ENCODE measurements at regions not wholly inside any gene's neighbourhood (a gene's known extent, or its start where the extent isn't known, plus 50 kb on each side); places are given as distances from the start of the nearest gene placed in this dataset.

- no peak for DNase-seq
- H3K79me2 ChIP-seq (ENCODE audit: insufficient read depth, low read length), result no peaks in the 10 kb centered on the region
- no peak overlapping the region for H3K9ac ChIP-seq (ENCODE audit: low read depth, low read length)
- ATAC-seq (ENCODE audit: insufficient read depth, low read depth), result no peak
- no peaks in the 10 kb centered on the region for H3K4me1 ChIP-seq (ENCODE audit: insufficient read depth, low read length)
- no peaks in the 10 kb centered on the region; the same call in 1 of the 2 replicates for H4K20me1 ChIP-seq (ENCODE audit: insufficient read depth, low read length)
- no peak for TF ChIP-seq EZH2 (IDR thresholded peaks at IDR 0.05; ENCODE audit: borderline replicate concordance, low read depth, low read length, severe bottlenecking)
- TF ChIP-seq, protein P1, sequence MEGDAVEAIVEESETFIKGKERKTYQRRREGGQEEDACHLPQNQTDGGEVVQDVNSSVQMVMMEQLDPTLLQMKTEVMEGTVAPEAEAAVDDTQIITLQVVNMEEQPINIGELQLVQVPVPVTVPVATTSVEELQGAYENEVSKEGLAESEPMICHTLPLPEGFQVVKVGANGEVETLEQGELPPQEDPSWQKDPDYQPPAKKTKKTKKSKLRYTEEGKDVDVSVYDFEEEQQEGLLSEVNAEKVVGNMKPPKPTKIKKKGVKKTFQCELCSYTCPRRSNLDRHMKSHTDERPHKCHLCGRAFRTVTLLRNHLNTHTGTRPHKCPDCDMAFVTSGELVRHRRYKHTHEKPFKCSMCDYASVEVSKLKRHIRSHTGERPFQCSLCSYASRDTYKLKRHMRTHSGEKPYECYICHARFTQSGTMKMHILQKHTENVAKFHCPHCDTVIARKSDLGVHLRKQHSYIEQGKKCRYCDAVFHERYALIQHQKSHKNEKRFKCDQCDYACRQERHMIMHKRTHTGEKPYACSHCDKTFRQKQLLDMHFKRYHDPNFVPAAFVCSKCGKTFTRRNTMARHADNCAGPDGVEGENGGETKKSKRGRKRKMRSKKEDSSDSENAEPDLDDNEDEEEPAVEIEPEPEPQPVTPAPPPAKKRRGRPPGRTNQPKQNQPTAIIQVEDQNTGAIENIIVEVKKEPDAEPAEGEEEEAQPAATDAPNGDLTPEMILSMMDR (IDR thresholded peaks at IDR 0.05; ENCODE audit: borderline replicate concordance, extremely low read depth, low read length, poor library complexity, severe bottlenecking), result no peak
- H3K4me2 ChIP-seq (ENCODE audit: insufficient read depth, low read length), result no peak overlapping the region
- H3K36me3 ChIP-seq (ENCODE audit: insufficient read depth, low read length), result no peaks in the 10 kb centered on the region
- H2AFZ ChIP-seq (ENCODE audit: low read depth, low read length), result no peak overlapping the region
- H3K4me3 ChIP-seq (ENCODE audit: low read depth in 1 of 2, low read length in 2 of 2), result no peak overlapping the region
- peaks cover 4% of the 10 kb centered on the region for H3K27me3 ChIP-seq (ENCODE audit: insufficient read depth, low read length, poor library complexity)
- H3K27ac ChIP-seq (ENCODE audit: low read length), result no peak overlapping the region
- no peaks in the 10 kb centered on the region for H3K9me3 ChIP-seq (ENCODE audit: insufficient read depth, low read length, severe bottlenecking)
Observed at GRCh38 chr17:79239205-79239604, 164.6 kb downstream of the ENGASE start.

DNA sequence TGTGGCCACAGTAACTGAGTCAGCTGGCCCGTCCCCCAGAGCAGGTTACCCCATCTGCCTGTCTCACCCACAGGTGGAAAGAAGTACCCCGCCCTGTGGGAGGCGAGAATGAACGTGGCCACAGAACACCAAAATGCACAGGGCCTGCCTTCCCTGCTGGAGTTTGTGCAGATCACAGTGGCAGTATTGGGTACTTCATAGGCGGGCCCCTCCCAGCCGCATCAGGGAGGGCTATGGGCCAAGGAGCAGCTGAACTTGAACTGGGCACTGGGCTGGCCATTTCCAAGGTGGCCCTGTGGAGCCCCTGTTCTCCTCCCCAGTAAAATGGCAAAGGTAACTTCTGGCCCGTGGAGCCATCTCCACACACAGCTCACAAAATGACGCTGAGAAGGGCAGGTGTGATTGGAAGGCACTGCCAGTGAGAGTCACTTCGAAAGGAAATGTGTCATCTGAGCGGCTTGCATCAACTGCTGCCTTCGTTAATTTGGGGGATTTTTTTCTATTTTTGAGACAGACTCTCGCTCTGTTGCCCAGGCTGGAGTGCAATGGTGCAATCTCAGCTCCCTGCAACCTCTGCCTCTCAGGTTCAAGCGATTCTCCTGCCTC lies 162.9 kb downstream of the ENGASE start:
- H3K36me3 ChIP-seq (ENCODE audit: insufficient read depth, low read length), result no peaks in the 10 kb centered on the region
- H3K27ac ChIP-seq (ENCODE audit: low read length), result no peak overlapping the region
- H4K20me1 ChIP-seq (ENCODE audit: insufficient read depth, low read length), result no peaks in the 10 kb centered on the region; the same call in 1 of the 2 replicates
- H3K27me3 ChIP-seq (ENCODE audit: insufficient read depth, low read length, poor library complexity), result no peaks in the 10 kb centered on the region
- H3K79me2 ChIP-seq (ENCODE audit: insufficient read depth, low read length), result no peaks in the 10 kb centered on the region
- ATAC-seq (ENCODE audit: insufficient read depth, low read depth), result no peak
- no peak overlapping the region for H3K4me2 ChIP-seq (ENCODE audit: insufficient read depth, low read length)
- H2AFZ ChIP-seq (ENCODE audit: low read depth, low read length), result no peak overlapping the region
- no peaks in the 10 kb centered on the region for H3K9me3 ChIP-seq (ENCODE audit: insufficient read depth, low read length, severe bottlenecking)
- no peaks in the 10 kb centered on the region for H3K4me1 ChIP-seq (ENCODE audit: insufficient read depth, low read length)
- no peak overlapping the region for H3K4me3 ChIP-seq (ENCODE audit: low read depth in 1 of 2, low read length in 2 of 2)
- TF ChIP-seq EZH2 (IDR thresholded peaks at IDR 0.05; ENCODE audit: borderline replicate concordance, low read depth, low read length, severe bottlenecking), result no peak
- TF ChIP-seq, protein P1 (IDR thresholded peaks at IDR 0.05; ENCODE audit: borderline replicate concordance, extremely low read depth, low read length, poor library complexity, severe bottlenecking), result no peak
- DNase-seq, result no peak
- H3K9ac ChIP-seq (ENCODE audit: low read depth, low read length), result no peak overlapping the region

- Histone ChIP-seq H2AFZ (ENCODE audit: low read depth, low read length) (no peak overlapping the region), H3K4me3 (ENCODE audit: low read depth in 1 of 2, low read length in 2 of 2) (no peak overlapping the region), H3K9me3 (ENCODE audit: insufficient read depth, low read length, severe bottlenecking) (no peaks in the 10 kb centered on the region), H3K36me3 (ENCODE audit: insufficient read depth, low read length) (no peaks in the 10 kb centered on the region), H3K4me2 (ENCODE audit: insufficient read depth, low read length) (no peak overlapping the region), H4K20me1 (ENCODE audit: insufficient read depth, low read length) (no peaks in the 10 kb centered on the region; the same call in 1 of the 2 replicates), H3K4me1 (ENCODE audit: insufficient read depth, low read length) (no peaks in the 10 kb centered on the region), H3K79me2 (ENCODE audit: insufficient read depth, low read length) (no peaks in the 10 kb centered on the region), H3K27me3 (ENCODE audit: insufficient read depth, low read length, poor library complexity) (no peaks in the 10 kb centered on the region), H3K27ac (ENCODE audit: low read length) (no peak overlapping the region), H3K9ac (ENCODE audit: low read depth, low read length) (no peak overlapping the region)
- no peak for DNase-seq
- ATAC-seq (ENCODE audit: insufficient read depth, low read depth), result no peak
- TF ChIP-seq, protein P1 (IDR thresholded peaks at IDR 0.05; ENCODE audit: borderline replicate concordance, extremely low read depth, low read length, poor library complexity, severe bottlenecking), result no peak
Observed at GRCh38 chr17:79235808-79236207, 161.2 kb downstream of the ENGASE start.

All from DND-41 (cell line).